ENCODE measurements at regions not wholly inside any gene's neighbourhood (a gene's known extent, or its start where the extent isn't known, plus 50 kb on each side); places are given as distances from the start of the nearest gene placed in this dataset.

DNA sequence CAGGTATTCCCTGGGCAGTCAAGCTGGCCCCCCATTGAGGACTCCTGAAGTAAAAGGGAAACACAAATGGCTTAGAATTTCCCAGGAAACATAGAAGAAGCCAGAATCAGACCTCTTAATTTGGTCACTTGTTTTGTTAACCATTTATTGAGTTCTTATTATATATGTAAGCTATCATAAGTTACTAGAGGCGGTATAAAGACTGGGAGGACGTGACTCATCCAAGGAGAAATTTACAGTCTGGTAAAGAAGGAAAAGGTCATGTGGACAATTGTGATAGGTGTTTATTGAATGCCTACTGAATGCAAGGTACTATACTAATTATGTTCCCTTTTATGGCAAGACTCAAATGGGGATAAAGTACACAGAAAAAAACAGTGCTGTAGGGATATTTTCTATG is 146.7 kb downstream of the DYRK2 start:
- TF ChIP-seq, protein P1, sequence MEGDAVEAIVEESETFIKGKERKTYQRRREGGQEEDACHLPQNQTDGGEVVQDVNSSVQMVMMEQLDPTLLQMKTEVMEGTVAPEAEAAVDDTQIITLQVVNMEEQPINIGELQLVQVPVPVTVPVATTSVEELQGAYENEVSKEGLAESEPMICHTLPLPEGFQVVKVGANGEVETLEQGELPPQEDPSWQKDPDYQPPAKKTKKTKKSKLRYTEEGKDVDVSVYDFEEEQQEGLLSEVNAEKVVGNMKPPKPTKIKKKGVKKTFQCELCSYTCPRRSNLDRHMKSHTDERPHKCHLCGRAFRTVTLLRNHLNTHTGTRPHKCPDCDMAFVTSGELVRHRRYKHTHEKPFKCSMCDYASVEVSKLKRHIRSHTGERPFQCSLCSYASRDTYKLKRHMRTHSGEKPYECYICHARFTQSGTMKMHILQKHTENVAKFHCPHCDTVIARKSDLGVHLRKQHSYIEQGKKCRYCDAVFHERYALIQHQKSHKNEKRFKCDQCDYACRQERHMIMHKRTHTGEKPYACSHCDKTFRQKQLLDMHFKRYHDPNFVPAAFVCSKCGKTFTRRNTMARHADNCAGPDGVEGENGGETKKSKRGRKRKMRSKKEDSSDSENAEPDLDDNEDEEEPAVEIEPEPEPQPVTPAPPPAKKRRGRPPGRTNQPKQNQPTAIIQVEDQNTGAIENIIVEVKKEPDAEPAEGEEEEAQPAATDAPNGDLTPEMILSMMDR (IDR thresholded peaks at IDR 0.05; ENCODE audit: insufficient read depth, low read length, poor library complexity, severe bottlenecking) = no peak
- no peak for TF ChIP-seq EZH2phosphoT487 (conservative IDR thresholded peaks at IDR 0.05; ENCODE audit: low read length)

Data from SU-DHL-6 (cell line).